Osteoblast (primary cell): ENCODE measurements at regions not wholly inside any gene's neighbourhood (a gene's known extent, or its start where the extent isn't known, plus 50 kb on each side); places are given as distances from the start of the nearest gene placed in this dataset.
"Not testable (repeated sequence)": the region's sequence is repeated elsewhere in the genome, so short reads cannot be mapped to it uniquely, and the experiment has no call there.

ENCODE experiments used
- DNase-seq: peaks from one replicate; pipeline ENCODE4 v3.0.0; 2011; ENCODE audit warnings: low spot score, mixed read lengths; ENCODE audit not compliant: insufficient read length; ENCODE audit errors: missing footprints
- H2AFZ ChIP-seq: 2 replicates; pipeline ENCODE4 v1.6.0; 2011; ENCODE audit warnings: mild to moderate bottlenecking, low read length
- H3K27ac ChIP-seq: 2 replicates; pipeline ENCODE4 v1.5.1; 2011; ENCODE audit warnings: mild to moderate bottlenecking, low read depth, low read length, moderate library complexity
- H3K27me3 ChIP-seq: 2 replicates; pipeline ENCODE4 v1.6.0; 2012; ENCODE audit warnings: mild to moderate bottlenecking, control low read depth, inconsistent platforms, low read length, moderate library complexity; ENCODE audit not compliant: insufficient read depth
- H3K36me3 ChIP-seq: 2 replicates; pipeline ENCODE4 v1.5.1; 2011; ENCODE audit warnings: mild to moderate bottlenecking, low read length, control low read depth, moderate library complexity; ENCODE audit not compliant: insufficient read depth
- H3K4me1 ChIP-seq: 2 replicates; pipeline ENCODE4 v1.5.1; 2011; ENCODE audit warnings: mild to moderate bottlenecking, low read length, control low read depth, moderate library complexity; ENCODE audit not compliant: insufficient read depth
- H3K4me2 ChIP-seq: 2 replicates; pipeline ENCODE4 v1.6.0; 2011; ENCODE audit warnings: mild to moderate bottlenecking, low read length; ENCODE audit not compliant: insufficient read depth
- H3K4me3 ChIP-seq: fragments of 200-600 bp; sonication (generic); 3 replicates; pipeline ENCODE4 v1.5.1; 2012; ENCODE audit warnings: mild to moderate bottlenecking, low read length, inconsistent platforms; ENCODE audit not compliant: insufficient read depth
- H3K79me2 ChIP-seq: 2 replicates; pipeline ENCODE4 v1.6.0; 2012; ENCODE audit warnings: mild to moderate bottlenecking, low read length, control low read depth, inconsistent platforms; ENCODE audit not compliant: insufficient read depth
- H3K9me3 ChIP-seq: 2 replicates; pipeline ENCODE4 v1.5.1; 2011; ENCODE audit warnings: low read depth, low read length, control low read depth
- H4K20me1 ChIP-seq: 2 replicates; pipeline ENCODE4 v1.6.0; 2012; ENCODE audit warnings: mild to moderate bottlenecking, low read length, control low read depth; ENCODE audit not compliant: insufficient read depth

DNA sequence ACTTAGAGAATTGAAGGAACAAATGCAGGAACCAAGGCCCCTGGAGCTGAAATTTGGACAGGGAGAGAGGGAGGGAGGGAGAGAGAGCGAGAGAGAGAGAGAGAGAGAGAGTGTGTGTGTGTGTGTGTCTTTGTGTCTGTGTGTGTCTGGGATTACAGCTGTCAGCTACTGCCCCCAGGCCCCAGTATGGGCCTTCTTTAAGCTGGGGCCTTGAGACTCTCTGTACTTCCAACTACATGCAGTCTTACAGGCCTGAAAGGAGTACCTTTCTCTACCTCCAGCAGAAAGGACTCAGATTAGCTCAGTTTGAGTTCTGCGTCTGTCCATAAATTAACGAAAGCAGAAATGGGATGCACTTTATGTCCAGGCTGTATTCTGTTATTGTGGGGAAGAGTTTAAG lies 153.2 kb downstream of the KBTBD2 start:
- not testable (repeated sequence) for H3K4me1 ChIP-seq, H3K79me2 ChIP-seq, H3K4me2 ChIP-seq, H3K4me3 ChIP-seq, DNase-seq, H3K36me3 ChIP-seq, H2AFZ ChIP-seq, H4K20me1 ChIP-seq, H3K27me3 ChIP-seq, H3K27ac ChIP-seq, H3K9me3 ChIP-seq

DNA sequence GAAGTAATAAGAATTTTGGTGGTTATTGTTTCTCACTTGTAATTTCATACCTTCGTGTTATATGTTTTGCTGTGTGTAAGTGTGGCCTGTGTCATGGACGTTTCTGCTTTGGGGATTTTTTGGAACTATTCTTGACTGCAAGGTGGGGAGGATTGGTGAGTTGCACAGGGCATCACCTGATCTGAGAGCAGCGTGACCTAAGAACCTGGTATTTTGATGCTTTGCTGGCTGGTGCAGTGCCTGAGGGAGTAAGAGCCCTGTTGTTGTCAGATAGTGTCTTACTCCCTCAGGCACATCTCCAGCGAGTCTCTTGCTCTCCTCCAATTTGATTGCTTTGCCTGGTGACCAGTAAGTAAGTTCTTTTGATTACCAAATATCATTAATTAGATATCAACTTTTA lies 158.8 kb downstream of the KBTBD2 start:
- not testable (repeated sequence) for DNase-seq, H4K20me1 ChIP-seq, H3K27ac ChIP-seq, H3K9me3 ChIP-seq, H3K36me3 ChIP-seq, H3K4me2 ChIP-seq, H3K79me2 ChIP-seq, H3K4me3 ChIP-seq, H3K27me3 ChIP-seq, H2AFZ ChIP-seq, H3K4me1 ChIP-seq

DNA sequence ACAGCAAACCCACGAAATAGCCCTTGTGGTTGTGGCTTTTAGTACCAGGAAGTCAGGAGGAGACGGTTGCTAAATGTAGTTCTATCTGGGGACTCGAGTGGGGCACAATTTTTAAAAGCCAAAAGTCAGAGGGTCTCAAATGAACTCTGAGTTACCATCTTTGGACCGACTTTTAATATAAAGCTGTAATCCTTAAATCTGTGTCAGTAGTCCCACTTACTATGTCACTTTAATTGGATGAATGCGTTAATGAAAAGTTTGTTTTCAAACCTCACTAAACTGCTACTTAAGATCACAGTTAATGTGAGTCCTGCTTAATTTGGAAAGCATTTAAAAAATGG lies 162.3 kb downstream of the KBTBD2 start:
- not testable (repeated sequence) for DNase-seq, H3K4me1 ChIP-seq, H3K79me2 ChIP-seq, H3K9me3 ChIP-seq, H4K20me1 ChIP-seq, H3K27ac ChIP-seq, H3K27me3 ChIP-seq, H3K36me3 ChIP-seq
- Histone ChIP-seq H3K4me2 (peak overlapping the region; percentile 69), H3K4me3 (peak overlapping the region; percentile 75), H2AFZ (peak overlapping the region; percentile 51)

DNA sequence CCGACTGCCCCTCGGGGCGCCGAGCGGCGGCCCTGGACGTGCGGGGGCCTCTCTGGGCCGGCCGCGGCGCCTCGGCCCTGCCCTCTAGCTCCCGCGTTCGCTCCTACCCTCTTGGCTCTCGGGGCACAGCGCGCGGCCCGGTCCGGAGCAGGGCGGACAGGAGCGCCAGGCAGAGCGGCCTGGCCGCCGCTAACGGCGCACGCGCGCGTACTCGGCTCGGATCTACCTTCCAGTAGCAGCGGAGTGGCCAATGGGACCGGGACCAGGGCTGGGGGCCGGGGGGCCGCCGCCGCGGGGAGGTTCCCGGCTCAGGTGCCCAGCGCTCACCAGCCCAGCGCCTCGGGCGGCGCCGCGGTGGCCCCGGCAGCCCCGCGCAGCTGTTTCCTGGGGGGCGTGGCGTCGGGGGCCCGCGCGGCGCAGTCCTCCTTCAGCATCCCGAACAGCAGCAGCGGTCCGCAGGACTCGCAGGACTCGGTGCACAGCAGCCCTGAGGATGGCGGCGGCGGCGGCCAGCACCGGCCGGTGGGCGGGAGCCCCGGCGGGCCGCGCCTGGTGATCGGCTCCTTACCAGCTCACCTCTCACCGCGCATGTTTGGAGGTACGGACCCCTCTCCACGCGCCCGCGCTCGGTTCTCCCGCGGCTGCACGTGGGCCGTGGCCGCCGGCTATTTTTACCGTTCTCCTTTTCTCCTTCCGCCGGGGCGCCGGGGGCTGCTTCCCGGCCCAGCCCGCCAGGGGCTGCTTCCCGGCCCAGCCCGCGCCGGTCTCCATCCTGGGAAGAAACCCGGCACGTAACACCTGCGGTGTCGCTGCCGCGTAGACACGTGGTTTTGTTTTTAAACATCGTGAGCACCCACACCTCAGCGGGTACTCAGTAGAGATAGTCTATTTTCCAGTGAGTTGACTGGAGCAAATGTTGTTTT lies 162.9 kb downstream of the KBTBD2 start:
- peak; percentile 87 for DNase-seq
- not testable (repeated sequence) for H3K4me1 ChIP-seq, H3K27me3 ChIP-seq, H3K36me3 ChIP-seq, H4K20me1 ChIP-seq, H3K79me2 ChIP-seq, H3K9me3 ChIP-seq
- Histone ChIP-seq H3K4me3 (peak overlapping the region; percentile 75), H3K4me2 (peak overlapping the region; percentile 78), H2AFZ (peak overlapping the region; percentile 81), H3K27ac (peak overlapping the region; percentile 41)

DNA sequence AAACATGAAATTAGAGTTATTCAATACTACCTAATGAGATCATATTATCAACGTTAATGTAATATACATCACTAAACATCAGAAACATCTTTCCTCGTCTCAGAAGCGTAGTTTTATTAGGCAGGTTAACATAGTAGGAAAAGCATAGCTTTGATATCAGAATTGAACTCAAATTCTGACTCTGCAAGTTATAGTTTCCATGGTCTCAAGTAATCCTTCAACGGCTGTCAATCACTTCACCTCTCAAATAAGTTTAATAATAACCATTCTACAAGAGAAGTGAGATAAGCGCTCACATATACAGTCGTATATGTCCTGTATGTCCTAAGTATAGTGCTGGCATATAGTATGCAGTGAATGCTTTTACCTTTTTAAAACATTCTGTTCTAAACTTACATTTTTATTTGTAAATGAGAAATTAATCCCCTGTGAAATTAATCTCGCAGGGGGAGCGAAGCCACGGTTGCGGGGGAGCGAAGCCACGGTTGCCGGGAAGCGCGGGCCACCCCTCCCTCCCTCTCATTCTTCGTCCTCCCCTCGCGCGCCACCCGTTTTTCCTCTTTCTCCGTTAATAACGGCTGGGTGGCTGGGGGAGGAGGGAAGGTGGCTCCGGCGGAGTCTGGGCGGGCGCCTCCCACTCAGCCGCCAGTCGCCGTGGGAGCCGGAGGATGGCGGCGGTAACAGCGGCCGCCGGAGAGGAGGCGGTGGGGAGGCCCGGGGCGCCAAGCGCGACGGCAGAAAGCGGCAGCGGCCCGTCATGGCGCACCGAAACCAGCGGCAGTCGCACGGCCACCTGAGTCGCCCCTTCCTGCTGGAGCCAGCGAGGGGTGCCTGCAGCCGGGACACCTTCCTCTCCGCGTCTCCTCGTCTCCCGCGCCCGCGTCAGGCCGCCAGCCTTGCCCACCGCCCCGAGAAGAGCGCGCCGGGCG lies 163.8 kb downstream of the KBTBD2 start:
- H3K4me3 ChIP-seq: peak overlapping the region; percentile 75
- not testable (repeated sequence) for H3K4me1 ChIP-seq, H3K79me2 ChIP-seq, H4K20me1 ChIP-seq, H3K9me3 ChIP-seq, H3K36me3 ChIP-seq, H3K27me3 ChIP-seq
- peak overlapping the region; percentile 78 for H3K4me2 ChIP-seq
- H3K27ac ChIP-seq: peak overlapping the region; percentile 41
- H2AFZ ChIP-seq: peak overlapping the region; percentile 81
- DNase-seq: peak; percentile 55

DNA sequence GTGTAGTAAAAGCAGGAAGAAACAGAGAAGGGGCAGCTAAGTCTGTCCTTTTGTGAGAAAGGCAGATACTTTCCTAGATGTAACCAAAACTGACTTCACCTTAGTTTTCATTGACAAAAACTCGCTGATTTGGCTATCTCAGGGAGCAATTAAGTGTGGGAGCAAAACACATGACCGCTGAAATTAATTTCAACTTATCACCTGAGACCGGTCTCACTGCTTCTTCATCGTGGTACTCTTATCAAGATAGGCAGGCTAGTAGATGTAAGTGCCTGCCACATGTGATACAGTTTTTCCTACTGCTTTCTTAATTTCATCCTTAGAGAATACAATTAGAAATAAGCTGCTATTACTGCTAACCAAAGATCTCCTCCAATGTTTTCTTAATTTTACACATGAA lies 168.7 kb downstream of the KBTBD2 start:
- H3K4me1 ChIP-seq, H2AFZ ChIP-seq, H3K9me3 ChIP-seq, H4K20me1 ChIP-seq, H3K27ac ChIP-seq, H3K36me3 ChIP-seq, DNase-seq, H3K79me2 ChIP-seq, H3K4me3 ChIP-seq, H3K4me2 ChIP-seq, H3K27me3 ChIP-seq: not testable (repeated sequence)
